GM12864 (cell line): ENCODE measurements at regions not wholly inside any gene's neighbourhood (a gene's known extent, or its start where the extent isn't known, plus 50 kb on each side); places are given as distances from the start of the nearest gene placed in this dataset.

Source experiments
- DNase-seq: peaks from one replicate; pipeline ENCODE4 v3.0.0-alpha.2; 2011; ENCODE audit warnings: low read depth
- H3K4me3 ChIP-seq: 2 replicates; pipeline ENCODE4 v1.5.1; 2011; ENCODE audit warnings: mild to moderate bottlenecking, low read depth, low read length, control low read depth
- TF ChIP-seq, protein P1 (sequence below): IDR thresholded peaks from 2 replicates; pipeline ENCODE4 v1.5.1; 2011; ENCODE audit warnings: low read depth, mild to moderate bottlenecking, moderate library complexity, low read length, control low read depth, inconsistent platforms; ENCODE audit errors: missing control alignments

DNA sequence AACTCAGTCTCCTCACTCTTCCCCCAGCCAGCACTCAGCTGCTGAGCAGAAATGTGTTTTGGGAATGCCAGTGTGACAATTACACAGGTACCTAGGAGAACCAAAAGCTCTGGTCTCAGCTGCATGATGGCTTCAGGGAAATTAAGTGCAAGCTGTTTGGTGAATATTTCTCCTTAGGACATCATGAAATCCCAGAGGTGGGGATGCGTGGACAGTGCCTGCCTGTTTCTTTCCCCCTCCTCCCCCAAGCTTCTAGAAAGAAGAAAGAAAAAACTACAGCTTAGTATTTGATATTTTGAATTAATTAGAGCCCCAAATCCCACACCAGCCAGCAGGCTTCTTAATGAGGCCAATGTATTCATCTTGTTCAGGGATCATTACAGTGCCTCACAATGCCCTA, 243.0 kb downstream of the IDS start:
- no peak for DNase-seq
- TF ChIP-seq, protein P1, sequence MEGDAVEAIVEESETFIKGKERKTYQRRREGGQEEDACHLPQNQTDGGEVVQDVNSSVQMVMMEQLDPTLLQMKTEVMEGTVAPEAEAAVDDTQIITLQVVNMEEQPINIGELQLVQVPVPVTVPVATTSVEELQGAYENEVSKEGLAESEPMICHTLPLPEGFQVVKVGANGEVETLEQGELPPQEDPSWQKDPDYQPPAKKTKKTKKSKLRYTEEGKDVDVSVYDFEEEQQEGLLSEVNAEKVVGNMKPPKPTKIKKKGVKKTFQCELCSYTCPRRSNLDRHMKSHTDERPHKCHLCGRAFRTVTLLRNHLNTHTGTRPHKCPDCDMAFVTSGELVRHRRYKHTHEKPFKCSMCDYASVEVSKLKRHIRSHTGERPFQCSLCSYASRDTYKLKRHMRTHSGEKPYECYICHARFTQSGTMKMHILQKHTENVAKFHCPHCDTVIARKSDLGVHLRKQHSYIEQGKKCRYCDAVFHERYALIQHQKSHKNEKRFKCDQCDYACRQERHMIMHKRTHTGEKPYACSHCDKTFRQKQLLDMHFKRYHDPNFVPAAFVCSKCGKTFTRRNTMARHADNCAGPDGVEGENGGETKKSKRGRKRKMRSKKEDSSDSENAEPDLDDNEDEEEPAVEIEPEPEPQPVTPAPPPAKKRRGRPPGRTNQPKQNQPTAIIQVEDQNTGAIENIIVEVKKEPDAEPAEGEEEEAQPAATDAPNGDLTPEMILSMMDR, result no peak
- no peak overlapping the region for H3K4me3 ChIP-seq

DNA sequence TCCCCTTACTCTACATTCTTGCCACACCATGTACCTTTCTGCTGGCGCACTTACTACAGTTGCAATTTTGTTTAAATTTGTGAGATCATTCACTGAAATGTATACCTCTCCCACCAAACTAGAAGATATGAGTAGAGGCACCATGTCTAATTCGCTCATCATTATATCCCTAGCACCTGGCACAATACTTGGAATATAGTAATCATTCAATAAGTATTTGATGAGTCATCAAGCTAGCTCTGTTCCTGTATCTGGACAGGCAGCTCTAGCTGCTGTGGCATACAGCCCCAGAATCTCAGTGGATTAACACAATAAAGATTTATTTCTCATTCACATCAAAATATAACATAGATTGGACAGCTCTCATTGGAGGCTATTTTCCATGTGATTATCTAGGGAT, 245.9 kb downstream of the IDS start:
- TF ChIP-seq, protein P1, result no peak
- no peak overlapping the region for H3K4me3 ChIP-seq
- no peak for DNase-seq

DNA sequence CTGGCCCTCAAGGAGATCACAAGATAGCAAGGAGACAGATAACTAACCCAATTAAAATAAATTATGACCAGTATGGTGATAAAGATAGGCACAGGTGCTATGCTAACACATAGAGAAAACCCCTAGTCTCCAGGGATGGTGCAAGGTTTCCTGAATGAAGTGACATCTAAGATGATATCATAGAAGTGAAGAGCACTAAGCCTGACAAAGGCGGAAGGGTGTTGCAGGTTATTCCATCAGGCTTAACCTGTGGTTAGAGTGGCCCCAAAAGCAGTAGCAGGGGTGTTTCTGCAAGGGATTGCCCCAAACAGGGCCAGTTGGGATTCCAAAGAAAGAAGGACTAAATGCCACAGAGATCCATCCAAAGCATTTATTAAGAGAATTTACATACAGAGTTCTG, 249.2 kb downstream of the IDS start:
- DNase-seq, result no peak
- no peak overlapping the region for H3K4me3 ChIP-seq
- TF ChIP-seq, protein P1, result no peak

DNA sequence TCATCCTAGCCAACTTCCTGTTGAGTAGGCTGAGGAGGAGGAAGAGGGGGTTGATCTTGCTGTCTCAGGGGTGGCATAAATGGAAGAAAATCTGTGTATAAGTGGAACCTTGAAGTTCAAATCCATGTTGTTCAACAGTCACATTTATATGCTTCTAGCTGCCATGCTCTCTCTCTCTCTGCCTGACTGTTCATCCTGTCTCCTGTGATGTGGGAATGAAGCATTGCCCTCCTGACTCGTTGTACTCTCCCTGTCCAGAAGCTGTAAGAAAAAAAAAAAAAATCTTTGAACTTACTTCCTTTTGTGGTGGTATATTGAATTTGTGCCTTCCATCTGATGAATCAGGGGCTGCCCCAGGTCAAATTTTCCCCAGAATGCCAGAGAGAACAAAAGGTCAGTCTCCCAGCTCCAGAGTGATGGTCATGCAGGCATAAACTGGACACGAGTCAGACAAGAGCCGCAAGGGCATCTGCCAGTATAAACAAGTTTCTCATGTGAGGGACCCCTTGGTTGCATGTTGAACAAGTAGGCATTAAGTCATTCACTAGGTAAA, 257.0 kb downstream of the IDS start:
- H3K4me3 ChIP-seq, result no peak overlapping the region
- no peak for DNase-seq
- TF ChIP-seq, protein P1, result no peak

DNA sequence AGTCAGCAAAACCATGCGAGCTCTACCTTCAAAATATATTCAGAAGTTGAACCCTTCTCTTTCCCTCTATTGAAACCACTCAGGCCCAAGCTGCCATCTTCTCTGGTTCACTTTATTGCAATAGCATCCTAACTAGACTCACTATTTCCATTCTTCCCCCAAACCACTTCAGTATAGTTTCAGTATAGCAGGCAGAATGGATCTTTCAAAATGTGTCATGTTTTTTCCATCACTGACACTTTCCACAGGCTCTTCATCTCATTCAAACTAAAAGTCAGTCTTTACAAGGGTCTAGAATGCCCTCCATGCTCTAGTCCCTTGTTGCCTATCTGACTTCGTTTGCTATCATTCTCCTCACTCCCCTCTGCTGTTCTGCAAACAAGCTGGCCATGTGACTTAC, 274.4 kb downstream of the IDS start:
- no peak overlapping the region for H3K4me3 ChIP-seq
- DNase-seq, result no peak
- TF ChIP-seq, protein P1, result no peak

DNA sequence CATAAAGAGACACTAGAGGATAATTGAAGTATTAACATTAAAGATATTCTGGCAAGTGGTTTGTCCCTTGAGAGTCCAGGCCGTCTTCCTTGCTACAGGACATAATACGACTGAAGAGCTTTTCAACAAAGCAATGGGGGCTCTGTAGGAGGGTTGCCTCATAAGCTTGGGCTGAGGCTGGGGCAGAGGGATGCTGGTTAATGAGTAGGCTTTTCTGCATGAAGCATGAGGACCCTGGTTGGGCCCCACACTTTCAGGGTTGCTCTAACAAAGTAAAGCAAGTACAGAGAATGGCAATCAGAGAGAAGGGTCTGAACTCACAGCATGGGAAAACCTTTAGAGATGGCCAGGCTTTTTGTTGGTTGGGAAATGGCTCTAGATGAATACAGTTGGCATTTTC, 281.3 kb downstream of the IDS start:
- no peak overlapping the region for H3K4me3 ChIP-seq
- no peak for DNase-seq
- TF ChIP-seq, protein P1, result no peak

DNA sequence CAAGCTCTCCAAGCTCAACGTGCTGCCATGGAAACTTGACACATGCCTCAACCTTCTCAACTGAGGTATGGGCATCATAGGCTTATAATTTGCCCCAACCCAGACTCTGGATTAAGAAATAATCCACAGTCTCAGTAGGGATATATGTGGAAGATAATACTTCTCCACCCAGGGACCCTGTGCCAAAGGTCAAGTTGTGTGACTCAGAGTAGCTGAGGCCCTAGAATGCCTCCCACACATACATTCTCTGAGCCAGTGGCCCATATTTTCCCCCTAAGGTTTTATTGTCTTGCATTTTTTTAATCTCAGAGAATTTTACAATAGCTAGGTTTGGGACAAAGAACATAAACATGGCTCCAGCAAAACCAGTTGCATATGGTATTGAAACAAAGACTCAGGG, 283.1 kb downstream of the IDS start:
- TF ChIP-seq, protein P1, result no peak
- DNase-seq, result no peak
- H3K4me3 ChIP-seq, result no peak overlapping the region
